ENCODE measurements at regions not wholly inside any gene's neighbourhood (a gene's known extent, or its start where the extent isn't known, plus 50 kb on each side); places are given as distances from the start of the nearest gene placed in this dataset.
"Not testable (repeated sequence)": the region's sequence is repeated elsewhere in the genome, so short reads cannot be mapped to it uniquely, and the experiment has no call there.

DNA sequence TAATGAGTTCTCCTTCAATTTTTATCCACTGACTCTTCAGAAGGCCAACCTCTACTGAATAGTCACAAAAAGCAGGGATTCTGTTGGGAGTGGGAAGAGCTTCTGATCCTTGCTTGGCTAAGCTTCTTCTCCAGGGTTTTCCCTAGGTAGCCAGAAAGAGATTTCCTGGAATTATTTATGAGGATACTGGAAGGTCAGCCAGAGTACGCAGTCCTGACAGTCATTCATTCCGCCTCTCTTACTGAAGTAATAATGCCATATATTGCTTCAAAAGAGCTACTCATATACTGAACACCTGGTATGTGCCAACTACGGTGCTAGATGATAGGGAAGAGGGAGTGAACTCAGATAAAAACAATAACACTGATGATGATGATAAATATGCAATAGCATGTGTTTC is 116.1 kb downstream of the CCDC34 start:
- intact Hi-C loops (cut with DNase I) = no loop called here
- ATAC-seq = peak; percentile 83
- DNase-seq (ENCODE audit: missing footprints) = no peak

DNA sequence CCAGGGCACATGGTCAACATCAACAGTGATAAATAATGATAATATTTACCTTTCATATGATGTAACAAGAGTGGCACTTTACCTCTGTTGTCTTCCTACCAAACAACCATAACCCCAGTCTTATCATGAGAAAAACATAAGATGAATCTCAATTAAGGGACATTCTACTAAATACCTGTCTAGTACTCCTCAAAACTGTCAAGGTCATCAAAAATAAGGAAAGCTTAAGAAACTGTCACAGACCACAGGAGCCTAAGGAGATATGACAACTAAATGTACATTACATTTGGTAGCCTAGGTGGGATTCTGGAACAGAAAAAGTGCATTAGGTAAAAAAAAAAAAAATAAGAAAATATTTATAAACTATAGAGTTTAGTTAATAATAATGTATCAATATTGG is 118.1 kb downstream of the CCDC34 start:
- intact Hi-C loops (cut with DNase I) = no loop called here
- ATAC-seq (no peak), DNase-seq (ENCODE audit: missing footprints) (no peak)

DNA sequence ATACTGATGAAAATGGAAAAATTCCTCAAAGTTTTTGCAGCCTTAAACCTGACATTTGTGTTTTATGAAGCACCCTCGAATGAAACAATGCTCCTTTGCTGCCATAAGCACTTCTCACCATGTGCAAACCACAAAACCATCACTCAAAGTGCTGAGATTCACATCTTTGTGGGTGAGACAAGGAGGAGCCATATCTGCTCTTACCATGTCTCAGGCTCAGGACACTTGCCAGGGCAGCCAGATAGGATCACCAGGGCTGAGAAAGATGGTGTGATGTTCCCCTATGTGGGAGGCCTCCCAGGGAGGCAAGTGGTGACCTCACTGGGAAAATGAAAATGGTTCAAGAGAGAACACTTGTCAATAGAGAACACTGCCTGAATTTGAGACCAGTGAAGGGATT is 120.4 kb downstream of the CCDC34 start:
- DNase-seq (ENCODE audit: missing footprints) (no peak), ATAC-seq (no peak)
- intact Hi-C loops (cut with DNase I) = no loop called here

DNA sequence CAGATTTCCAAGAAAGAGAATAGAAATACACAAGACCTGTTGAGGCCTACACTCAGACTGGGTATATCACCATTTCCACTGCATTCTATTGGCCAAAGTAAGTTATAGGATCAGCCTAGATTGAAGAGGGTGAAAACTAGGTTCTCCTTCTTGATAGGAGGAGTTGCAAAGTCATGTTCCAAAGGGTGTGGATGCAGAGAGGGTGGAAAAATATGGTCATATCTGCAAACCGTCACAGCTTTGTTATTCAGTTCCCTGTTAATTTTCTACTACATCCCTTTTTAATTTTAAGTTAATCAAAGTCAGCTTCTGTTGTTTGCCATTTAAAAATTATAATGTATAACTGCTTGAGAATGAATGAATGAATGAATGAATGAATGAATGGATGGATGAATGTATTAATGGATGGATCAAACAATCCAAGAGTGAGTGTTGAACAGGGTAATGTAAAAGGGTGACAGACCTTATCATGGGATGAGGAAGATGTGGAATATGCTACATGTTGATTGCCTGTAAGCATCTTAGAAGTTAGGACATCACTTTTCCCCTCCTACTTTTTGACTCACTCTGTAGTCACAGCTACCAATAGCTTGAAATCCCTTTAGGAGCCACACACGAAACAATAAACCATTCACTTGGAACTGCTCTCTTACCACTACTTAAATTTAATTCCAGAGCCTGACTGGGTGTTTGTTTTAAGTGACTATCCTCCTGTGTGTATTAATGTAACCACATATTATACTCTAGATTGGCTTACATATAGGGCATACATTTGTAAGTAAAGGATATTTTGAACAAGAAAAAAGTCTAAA is 121.5 kb downstream of the CCDC34 start:
- intact Hi-C loops (cut with DNase I) = no loop called here
- ATAC-seq (no peak), DNase-seq (ENCODE audit: missing footprints) (no peak)

DNA sequence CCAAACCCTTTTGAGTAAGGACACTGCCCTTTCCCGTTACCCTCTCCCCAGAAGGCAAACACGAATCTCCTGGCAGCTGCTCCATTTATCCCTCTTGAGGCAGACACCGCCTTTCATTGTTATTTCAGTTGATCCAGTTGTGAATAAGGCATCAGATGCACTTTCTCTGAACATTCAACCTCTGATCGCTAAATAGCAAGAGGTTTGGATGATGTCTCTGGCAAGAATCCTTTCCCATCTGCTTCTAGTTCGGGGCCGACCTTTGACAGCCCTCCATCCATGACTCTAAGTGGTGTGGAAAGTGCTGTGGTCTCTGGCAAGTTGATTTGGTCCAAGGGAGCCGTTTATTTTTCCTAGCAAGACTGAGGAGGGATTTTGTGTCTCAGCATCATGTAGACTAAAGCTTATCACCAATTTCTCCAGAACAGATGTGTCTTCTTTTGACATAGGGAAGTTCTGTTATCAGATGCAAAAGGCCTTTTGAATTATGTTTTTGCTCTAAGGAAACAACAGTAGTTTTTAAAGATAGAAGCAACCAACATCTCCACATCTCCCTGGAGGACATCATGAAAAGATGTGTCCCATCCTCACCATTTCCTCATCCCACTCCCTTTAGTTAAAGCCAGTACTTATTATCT is 123.6 kb downstream of the CCDC34 start:
- ATAC-seq (peak; percentile 81), DNase-seq (ENCODE audit: missing footprints) (peak; percentile 71)
- intact Hi-C loops (cut with DNase I) = no loop called here

DNA sequence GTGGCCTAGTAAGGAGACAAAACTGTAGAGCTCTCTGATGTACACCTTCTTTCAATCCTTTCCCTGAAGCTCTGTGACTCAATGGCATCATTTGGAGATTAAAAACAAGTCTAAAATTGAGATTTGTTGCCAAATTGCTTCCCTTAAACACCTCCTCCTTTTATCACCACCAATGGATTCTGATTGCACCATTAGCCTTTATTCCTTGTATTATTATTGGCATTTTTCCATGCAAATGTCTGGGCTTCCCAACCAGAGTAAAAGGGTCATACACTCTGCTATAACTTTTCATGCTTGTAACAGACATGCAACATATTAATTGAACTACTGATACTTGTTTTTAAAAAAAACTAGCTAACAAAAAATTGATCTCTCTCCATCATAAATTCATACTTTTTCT is 124.2 kb downstream of the CCDC34 start:
- intact Hi-C loops (cut with DNase I) = no loop called here
- ATAC-seq = no peak
- no peak for DNase-seq (ENCODE audit: missing footprints)

DNA sequence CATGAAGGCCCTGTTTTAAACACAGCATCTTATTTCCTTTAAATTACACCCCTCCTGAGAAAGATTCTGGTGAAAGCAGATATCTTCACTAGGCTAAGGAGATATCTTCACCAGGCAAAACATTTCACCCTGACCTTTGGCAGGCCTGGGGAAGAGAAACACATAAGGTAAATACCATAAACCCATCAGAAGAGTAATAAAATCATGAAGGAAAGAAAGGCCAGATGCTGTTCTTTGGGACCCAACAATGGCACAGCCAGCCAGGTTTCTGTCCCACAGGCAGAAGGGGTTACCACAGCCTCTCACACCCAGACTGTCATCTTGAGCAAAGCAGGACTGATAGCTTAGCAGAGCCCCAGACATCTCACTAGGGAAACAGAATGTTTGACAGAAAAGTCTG is 125.4 kb downstream of the CCDC34 start:
- DNase-seq (ENCODE audit: missing footprints) = no peak
- ATAC-seq = no peak
- intact Hi-C loops (cut with DNase I) = no loop called here

DNA sequence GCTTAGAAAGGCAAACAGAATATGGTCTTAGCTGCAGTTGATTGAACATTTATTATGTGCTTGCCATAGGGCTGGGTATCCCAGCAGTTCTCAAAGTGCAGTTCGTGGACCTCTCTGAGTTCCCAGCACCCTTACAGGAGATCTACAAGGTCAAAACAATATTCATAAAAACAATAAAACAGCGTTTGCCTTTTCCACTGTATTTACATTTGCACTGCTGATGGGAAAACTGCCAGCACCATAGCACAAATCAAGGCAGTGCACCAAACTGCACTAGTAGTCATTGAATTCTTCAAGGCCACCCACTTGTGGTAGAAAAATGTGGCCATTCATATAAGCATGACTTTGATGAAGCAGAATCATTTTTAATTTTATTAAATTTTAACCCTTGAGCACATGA is 128.1 kb downstream of the CCDC34 start:
- intact Hi-C loops (cut with DNase I) = no loop called here
- DNase-seq (ENCODE audit: missing footprints) = no peak
- ATAC-seq = no peak

DNA sequence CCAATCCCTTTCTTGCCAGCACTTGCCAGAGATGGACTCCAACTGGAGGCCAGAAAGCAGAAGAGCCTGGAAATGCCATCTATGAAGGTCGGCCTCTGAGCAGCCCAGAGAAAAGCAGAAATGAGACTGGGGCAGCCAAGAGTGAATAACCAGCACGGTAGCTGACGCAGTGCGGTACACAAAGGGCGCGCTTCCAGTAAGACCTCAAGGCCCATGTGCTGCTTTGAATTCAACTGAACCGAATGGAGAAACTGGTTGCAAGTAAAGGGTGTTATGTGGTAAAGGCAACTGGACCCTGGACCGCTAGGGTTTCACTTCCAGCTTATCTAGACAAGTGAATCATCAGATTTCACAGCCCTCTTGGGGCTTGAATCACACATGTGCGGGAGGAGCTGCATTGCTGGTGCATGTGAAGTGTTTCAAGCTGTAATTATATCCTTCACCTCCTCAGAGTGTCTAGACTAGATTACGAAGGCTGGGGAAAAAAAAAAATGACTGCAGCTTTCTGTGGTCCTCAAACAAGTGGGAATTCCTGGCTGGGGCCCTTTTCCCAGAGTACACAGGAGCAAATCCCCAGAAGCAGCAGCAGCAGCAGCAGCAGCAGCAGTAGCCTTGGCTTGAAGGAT is 128.9 kb downstream of the CCDC34 start:
- peak; percentile 82 for ATAC-seq
- intact Hi-C loops (cut with DNase I) = no loop called here

DNA sequence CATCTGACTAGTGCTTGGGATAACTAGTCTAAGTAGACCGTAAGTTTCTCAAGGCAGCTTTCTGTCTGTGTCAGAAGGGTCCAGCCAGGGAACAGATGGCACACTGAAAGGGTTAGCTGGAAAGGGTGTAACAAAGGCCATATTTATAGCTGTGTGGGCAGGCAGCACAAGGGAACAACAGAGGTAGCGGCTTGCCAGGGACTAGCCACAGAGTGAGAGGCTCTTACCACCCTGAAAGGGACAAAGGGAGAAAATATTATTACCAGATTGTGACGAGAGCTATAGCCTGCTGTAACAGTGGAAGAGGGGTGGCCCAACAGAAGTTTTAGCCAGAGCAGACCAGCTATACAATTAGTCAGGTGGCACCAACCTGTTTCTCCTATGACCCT is 129.4 kb downstream of the CCDC34 start:
- ATAC-seq = no peak
- intact Hi-C loops (cut with DNase I) = no loop called here

More for the DNA sequence above, 128.9 kb downstream of the CCDC34 start:
- no peak for DNase-seq (ENCODE audit: missing footprints)

DNA sequence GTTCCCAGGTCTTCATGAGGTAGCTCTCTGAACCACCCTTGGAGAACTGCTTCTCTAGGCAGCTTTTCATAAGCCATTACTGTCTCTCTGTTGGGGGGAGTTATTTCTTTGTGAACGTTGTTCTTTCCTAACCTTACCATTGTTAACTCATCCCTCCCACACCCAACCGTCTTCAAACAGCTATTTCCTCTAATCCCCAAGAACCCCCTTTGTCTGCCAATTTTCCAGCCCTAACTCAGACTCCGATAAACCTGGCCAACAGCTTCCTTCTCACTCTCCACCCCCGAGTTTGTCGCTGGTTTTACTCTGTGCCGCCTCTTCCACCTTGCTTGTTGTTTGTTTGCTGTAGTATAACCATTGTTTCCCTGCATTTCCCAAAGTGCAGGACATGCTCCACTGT is 131.5 kb downstream of the CCDC34 start:
- intact Hi-C loops (cut with DNase I) = no loop called here
- ATAC-seq (no peak), DNase-seq (ENCODE audit: missing footprints) (no peak)

More for the DNA sequence above, 129.4 kb downstream of the CCDC34 start:
- DNase-seq (ENCODE audit: missing footprints) = no peak

DNA sequence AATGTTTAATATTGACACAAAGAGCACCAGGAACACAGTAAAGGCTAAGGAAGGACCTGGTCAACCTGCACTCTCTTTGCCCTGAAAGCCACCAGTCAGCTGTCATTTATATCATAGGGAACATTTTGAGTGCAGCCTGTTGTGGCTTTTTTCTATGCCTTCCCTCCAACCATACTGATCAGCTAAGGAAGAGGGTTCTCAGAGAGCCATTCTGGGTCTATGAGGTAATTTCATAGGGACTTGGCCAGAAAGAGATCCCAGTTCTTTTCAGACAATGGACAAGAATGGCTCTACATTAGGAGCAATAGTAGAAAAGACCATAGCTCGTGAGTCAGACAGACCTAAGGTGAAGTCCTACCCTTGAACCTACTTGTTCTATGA is 132.8 kb downstream of the CCDC34 start:
- intact Hi-C loops (cut with DNase I) = no loop called here
- ATAC-seq = no peak
- DNase-seq (ENCODE audit: missing footprints) = no peak

DNA sequence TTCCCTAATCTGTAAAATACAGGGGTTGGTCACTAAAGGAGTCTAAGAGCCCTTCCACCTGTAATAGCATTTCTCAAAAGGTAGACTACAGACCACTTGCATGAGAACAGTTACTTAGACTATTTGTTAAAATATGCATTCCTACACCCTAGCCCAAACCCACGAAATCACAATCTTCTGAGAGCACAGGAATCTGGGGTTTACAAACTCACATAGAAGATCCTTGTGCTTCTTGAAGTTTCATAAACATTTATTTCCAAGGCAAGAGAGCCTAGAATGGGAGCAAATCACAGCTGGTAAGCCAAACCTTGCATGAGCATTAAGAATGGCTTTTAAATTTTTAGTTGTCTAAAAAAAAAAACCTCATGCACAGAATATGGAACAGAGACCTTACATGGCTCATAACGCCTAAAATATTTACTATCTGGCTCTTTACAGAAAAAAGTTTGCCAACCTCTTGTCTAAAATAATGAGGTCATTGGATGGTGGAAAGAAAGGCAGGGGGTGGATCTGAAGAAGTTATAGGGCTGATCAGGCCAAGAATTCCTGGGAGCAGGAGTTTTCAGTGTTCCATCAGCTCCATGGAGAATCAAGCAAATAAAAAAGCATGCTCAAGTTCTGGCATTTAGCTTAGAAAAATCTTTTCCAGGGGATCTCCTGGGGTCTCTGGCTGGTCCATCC is 133.4 kb downstream of the CCDC34 start:
- intact Hi-C loops (cut with DNase I) = no loop called here
- ATAC-seq = no peak
- no peak for DNase-seq (ENCODE audit: missing footprints)

DNA sequence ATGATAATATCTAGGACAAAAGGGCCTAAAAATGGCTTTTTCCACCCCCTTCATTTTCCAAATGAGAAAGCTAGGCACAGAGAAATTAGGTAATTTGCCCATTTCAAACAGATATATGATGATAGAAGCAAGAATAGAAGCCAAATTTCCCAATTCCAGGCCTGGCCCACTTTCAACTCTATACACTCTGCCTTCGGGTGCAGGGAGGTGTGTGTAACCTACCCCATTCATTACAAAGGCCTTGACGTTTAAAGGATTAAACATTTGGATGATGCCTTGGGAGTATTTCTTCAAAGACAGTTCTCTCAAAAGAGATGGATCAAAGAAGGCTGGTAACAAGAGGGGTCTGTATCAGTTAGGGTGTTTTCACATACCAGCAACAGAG is 134.1 kb downstream of the CCDC34 start:
- ATAC-seq (no peak), DNase-seq (ENCODE audit: missing footprints) (no peak)
- intact Hi-C loops (cut with DNase I) = no loop called here

DNA sequence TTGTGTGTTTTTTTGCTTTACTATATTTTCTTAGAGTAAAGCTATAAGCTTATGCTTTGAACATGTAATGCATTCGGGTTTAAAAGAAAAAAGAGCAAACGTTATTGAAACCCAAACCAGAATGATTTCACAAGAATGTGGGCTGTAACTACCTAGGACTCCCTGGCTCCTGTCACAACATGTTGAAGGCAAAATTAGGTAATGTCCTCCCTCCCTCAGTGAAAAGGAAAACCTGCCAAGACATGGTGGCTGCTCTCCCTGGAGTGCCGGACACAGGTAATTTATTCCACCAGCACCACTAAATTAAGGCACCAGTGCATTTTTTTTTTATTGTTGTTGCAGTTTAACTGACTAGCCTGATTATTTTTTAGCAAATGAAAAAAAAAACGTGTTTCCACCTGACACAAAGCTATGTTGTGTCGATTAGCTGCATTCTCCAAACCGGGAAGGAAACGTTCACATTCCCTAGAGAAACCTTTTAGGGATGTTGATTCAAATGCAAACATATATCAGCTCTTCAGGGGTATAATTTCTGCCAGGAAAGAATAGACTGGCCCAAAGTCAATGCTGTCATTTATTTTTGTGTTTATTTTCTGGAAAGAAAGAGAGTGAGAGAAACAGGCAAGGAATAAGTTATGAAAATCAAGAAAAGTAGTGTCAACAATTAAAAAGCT is 134.6 kb downstream of the CCDC34 start:
- DNase-seq (ENCODE audit: missing footprints) = no peak
- no peak for ATAC-seq
- intact Hi-C loops (cut with DNase I) = no loop called here

DNA sequence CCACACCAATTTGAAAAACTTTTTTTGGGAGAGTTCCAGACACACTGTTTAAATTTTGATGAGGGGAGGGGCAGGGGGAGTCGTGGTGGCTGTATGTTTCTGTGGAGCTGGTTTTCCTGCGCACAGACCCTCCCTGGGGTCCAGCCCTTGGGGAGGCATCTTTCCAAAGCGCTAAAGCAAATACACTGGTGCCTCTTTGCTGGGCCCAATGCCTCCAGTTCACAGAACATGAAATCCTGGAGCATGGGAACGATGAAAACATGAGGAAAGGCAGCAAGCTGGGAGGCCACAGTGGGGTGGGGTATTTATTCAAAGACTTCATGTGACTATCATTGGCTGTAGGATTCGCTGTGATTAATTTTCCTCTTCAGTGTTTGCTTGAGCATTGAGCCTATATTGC is 135.3 kb downstream of the CCDC34 start:
- ATAC-seq (no peak), DNase-seq (ENCODE audit: missing footprints) (no peak)
- intact Hi-C loops (cut with DNase I) = no loop called here

DNA sequence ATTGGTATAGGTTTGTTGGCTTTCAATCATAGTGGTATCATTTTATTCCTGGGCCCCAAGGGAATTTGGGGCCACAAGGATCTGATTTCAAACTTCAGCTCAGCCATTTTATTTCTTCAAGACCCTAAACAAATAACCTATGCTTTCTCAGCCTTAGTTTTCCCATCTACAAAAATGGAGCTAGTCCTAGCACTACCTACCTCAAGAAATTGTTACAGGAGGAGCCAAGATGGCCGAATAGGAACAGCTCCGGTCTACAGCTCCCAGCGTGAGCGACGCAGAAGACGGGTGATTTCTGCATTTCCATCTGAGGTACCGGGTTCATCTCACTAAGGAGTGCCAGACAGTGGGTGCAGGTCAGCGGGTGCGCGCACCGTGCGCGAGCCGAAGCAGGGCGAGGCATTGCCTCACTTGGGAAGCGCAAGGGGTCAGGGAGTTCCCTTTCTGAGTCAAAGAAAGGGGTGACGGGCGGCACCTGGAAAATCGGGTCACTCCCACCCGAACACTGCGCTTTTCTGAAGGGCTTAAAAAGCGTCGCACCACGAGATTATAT is 143.5 kb downstream of the CCDC34 start:
- DNase-seq (ENCODE audit: missing footprints); ATAC-seq; intact Hi-C loops (cut with DNase I): not testable (repeated sequence)

DNA sequence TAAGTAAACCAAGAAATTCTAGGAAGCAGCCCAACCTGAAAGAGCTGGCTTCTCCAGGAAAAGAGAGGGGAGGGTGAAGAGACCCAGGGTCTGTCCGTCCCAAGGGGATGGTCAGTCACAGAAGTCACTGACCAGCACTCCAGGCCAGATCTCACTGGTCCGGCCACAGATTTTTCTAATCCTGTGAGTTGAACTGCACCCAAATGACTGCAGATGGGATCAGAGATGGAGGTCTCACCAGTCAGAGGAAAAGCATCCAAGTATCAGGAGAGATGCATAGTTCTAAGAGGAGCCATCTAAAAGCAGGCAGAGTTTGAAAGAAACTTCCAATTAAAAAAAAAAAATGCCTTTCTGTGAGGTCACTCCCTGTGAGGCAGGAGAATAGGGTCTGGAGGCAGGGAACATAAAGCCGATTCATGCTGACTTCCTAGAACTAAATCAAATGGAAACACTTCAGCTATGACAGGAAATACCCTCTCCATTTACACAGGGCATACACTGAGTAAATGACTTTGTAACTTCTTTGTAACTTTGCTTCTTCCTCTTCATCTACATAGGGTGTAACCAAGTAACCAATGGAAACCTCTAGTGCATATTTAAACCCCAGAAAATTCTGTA is 144.5 kb downstream of the CCDC34 start:
- intact Hi-C loops (cut with DNase I) = no loop called here
- peak; percentile 42 for ATAC-seq
- no peak for DNase-seq (ENCODE audit: missing footprints)

Measured in Right ventricle myocardium inferior (tissue), 1 donor.